ENCODE measurements at regions not wholly inside any gene's neighbourhood (a gene's known extent, or its start where the extent isn't known, plus 50 kb on each side); places are given as distances from the start of the nearest gene placed in this dataset.

DNA sequence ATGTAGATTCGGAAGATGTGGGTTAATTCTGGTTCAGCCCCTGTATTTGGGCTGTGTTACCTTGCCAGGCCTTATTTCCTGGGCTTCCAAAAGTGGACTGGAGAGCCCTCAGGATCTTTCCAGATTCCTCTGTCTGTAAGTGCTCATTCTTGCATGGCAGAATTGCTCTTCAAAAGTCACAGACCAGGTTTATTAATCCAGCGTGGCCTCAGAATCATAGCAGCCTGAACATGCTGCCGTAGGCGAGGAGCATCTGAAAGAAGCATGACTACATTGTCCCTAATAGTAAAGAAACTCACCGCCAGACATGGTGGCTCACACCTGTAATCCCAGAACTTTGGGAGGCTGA is 307.8 kb downstream of the GADD45G start:
- dilution Hi-C loops (cut with MboI; ENCODE audit: extremely low pct_ligation_motif_present, low sequenced_read_pairs), result no loop called here
- H2AFZ ChIP-seq (ENCODE audit: control insufficient read depth, low read length), result no peak overlapping the region

DNA sequence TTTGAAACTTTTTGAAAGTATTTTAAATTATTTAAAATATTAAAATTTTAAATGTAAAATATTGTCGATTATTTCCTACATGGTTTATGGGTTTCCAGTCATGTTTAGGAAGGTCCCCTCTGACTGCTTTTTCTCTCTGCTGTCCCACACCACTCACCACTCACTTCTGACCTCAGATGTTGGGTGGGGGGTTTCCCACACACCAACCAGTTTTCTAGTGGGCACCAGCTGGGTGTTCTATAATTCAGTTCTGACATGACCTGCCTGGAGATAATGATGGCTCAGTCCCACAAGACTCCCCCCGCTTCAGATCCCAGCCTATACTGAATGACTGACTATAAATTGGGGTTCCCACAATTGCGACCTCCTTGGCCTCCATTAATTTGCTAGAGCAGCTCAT is 310.4 kb downstream of the GADD45G start:
- Histone ChIP-seq H3K9me3 (ENCODE audit: control insufficient read depth, low read depth, low read length) (no peaks in the 10 kb centered on the region), H3K4me3 (ENCODE audit: control insufficient read depth in 2 of 3, extremely low read depth in 1 of 3, insufficient read depth in 2 of 3, low read depth in 1 of 3, low read length in 3 of 3) (no peak overlapping the region), H3K27me3 (ENCODE audit: control insufficient read depth, extremely low read depth, insufficient read depth, low read length) (peaks cover 2% of the 10 kb centered on the region), H3K9ac (ENCODE audit: control insufficient read depth, extremely low read depth, insufficient read depth, low read length) (no peak overlapping the region), H4K20me1 (ENCODE audit: control insufficient read depth, extremely low read depth, insufficient read depth, low read length) (no peaks in the 10 kb centered on the region), H3K4me2 (ENCODE audit: control insufficient read depth, extremely low read depth, insufficient read depth, low read depth, low read length) (no peak overlapping the region), H3K36me3 (ENCODE audit: control insufficient read depth in 2 of 2, extremely low read depth in 1 of 2, insufficient read depth in 2 of 2, low read length in 2 of 2) (no peaks in the 10 kb centered on the region), H3K79me2 (ENCODE audit: control insufficient read depth, insufficient read depth, low read length) (no peaks in the 10 kb centered on the region), H3K27ac (ENCODE audit: control insufficient read depth, insufficient read depth, low read length) (no peak overlapping the region), H2AFZ (ENCODE audit: control insufficient read depth, low read length) (no peak overlapping the region), H3K4me1 (ENCODE audit: control insufficient read depth, extremely low read depth, insufficient read depth, low read length) (no peaks in the 10 kb centered on the region), H3K9me1 (ENCODE audit: control insufficient read depth, extremely low read depth, insufficient read depth, low read length) (no peaks in the 10 kb centered on the region)
- no peak for TF ChIP-seq EZH2 (IDR thresholded peaks at IDR 0.05; ENCODE audit: low read length)
- TF ChIP-seq CTCF (optimal IDR thresholded peaks at IDR 0.05 in 1 of 3, IDR thresholded peaks at IDR 0.05 in 1 of 3, conservative IDR thresholded peaks at IDR 0.05 in 1 of 3; ENCODE audit: extremely low read depth in 1 of 3, insufficient read depth in 2 of 3, low read length in 3 of 3), result no peak
- dilution Hi-C loops (cut with MboI; ENCODE audit: extremely low pct_ligation_motif_present, low sequenced_read_pairs), result no loop called here
- no peak for DNase-seq (ENCODE audit: low read depth, low spot score)
- FAIRE-seq, result no peak

More for the DNA sequence above, 307.8 kb downstream of the GADD45G start:
- Histone ChIP-seq H4K20me1 (ENCODE audit: control insufficient read depth, extremely low read depth, insufficient read depth, low read length) (no peaks in the 10 kb centered on the region), H3K4me1 (ENCODE audit: control insufficient read depth, extremely low read depth, insufficient read depth, low read length) (no peaks in the 10 kb centered on the region), H3K9me3 (ENCODE audit: control insufficient read depth, low read depth, low read length) (no peaks in the 10 kb centered on the region), H3K9me1 (ENCODE audit: control insufficient read depth, extremely low read depth, insufficient read depth, low read length) (no peaks in the 10 kb centered on the region), H3K4me3 (ENCODE audit: control insufficient read depth in 2 of 3, extremely low read depth in 1 of 3, insufficient read depth in 2 of 3, low read depth in 1 of 3, low read length in 3 of 3) (no peak overlapping the region), H3K27ac (ENCODE audit: control insufficient read depth, insufficient read depth, low read length) (no peak overlapping the region), H3K27me3 (ENCODE audit: control insufficient read depth, extremely low read depth, insufficient read depth, low read length) (no peaks in the 10 kb centered on the region), H3K4me2 (ENCODE audit: control insufficient read depth, extremely low read depth, insufficient read depth, low read depth, low read length) (no peak overlapping the region), H3K79me2 (ENCODE audit: control insufficient read depth, insufficient read depth, low read length) (no peaks in the 10 kb centered on the region), H3K36me3 (ENCODE audit: control insufficient read depth in 2 of 2, extremely low read depth in 1 of 2, insufficient read depth in 2 of 2, low read length in 2 of 2) (no peaks in the 10 kb centered on the region), H3K9ac (ENCODE audit: control insufficient read depth, extremely low read depth, insufficient read depth, low read length) (no peak overlapping the region)
- FAIRE-seq (no peak), DNase-seq (ENCODE audit: low read depth, low spot score) (no peak)
- TF ChIP-seq CTCF (optimal IDR thresholded peaks at IDR 0.05 in 1 of 3, IDR thresholded peaks at IDR 0.05 in 1 of 3, conservative IDR thresholded peaks at IDR 0.05 in 1 of 3; ENCODE audit: extremely low read depth in 1 of 3, insufficient read depth in 2 of 3, low read length in 3 of 3) (no peak), EZH2 (IDR thresholded peaks at IDR 0.05; ENCODE audit: low read length) (no peak)

All from keratinocyte (primary cell).